Activated naive CD4-positive, alpha-beta T cell treated with anti-CD3 and anti-CD28 coated beads for 36 hours (primary cell): ENCODE measurements at regions not wholly inside any gene's neighbourhood (a gene's known extent, or its start where the extent isn't known, plus 50 kb on each side); places are given as distances from the start of the nearest gene placed in this dataset.

ENCODE experiments used
- CTCF ChIA-PET: fragments of 350-600 bp; sonication (Branson Sonifier 250); formaldehyde crosslinking; loops from one replicate; lab custom pipeline; 2021; ENCODE audit warnings: antibody characterized with exemption; lab: Charles Lee
- DNase-seq: peaks from one replicate; pipeline ENCODE4 v3.0.0-alpha.2; 2020
- H3K27ac Mint-ChIP-seq: one replicate; pipeline ENCODE4 v1.8.0; 2021; ENCODE audit warnings: mild to moderate bottlenecking, mixed read lengths
- H3K27me3 Mint-ChIP-seq: one replicate; pipeline ENCODE4 v1.8.0; 2021; ENCODE audit warnings: low read depth, mixed read lengths
- H3K36me3 Mint-ChIP-seq: one replicate; pipeline ENCODE4 v1.8.0; 2021; ENCODE audit warnings: low read depth, mixed read lengths
- H3K4me1 Mint-ChIP-seq: one replicate; pipeline ENCODE4 v1.8.0; 2021; ENCODE audit warnings: low read depth, mixed read lengths
- H3K4me3 Mint-ChIP-seq: one replicate; pipeline ENCODE4 v1.8.0; 2021; ENCODE audit warnings: mild to moderate bottlenecking, moderate library complexity, mixed read lengths
- H3K9me3 Mint-ChIP-seq: one replicate; pipeline ENCODE4 v1.8.0; 2021; ENCODE audit warnings: mixed read lengths
- intact Hi-C: fragments of 100-400 bp; cut with micrococcal nuclease; formaldehyde crosslinking; loops from one replicate; pipeline ENCODE4 v1.15.1; 2023

- Mint-ChIP-seq H3K27ac (no peak overlapping the region), H3K36me3 (no peaks in the 10 kb centered on the region), H3K9me3 (no peaks in the 10 kb centered on the region), H3K4me1 (no peaks in the 10 kb centered on the region), H3K27me3 (no peaks in the 10 kb centered on the region), H3K4me3 (no peak overlapping the region)
- intact Hi-C loops = no loop called here
- no peak for DNase-seq
- CTCF ChIA-PET = no interaction called here
Measured at GRCh38 chr4:123740236-123740635, 343.6 kb downstream of the SPRY1 start.

DNA sequence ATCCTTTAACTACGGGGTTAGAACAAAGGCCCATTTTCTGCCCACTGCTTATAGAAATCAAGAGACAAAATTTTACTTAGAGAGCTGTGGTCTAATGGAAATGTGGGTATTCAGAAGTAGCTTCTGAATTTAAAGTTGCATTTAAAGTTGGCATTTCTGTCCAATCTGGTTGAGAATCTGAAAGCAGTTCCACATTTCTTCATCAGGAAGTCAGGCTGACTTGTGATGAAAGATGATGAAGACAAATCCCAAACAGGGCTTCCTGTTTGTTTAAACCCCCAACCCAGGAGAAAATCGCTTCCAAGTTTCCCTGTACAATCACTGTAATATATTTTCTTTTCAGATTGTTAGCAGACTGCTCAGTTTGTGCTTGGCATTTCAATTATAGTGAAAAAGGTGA, 345.3 kb downstream of the SPRY1 start:
- Mint-ChIP-seq H3K9me3 (no peaks in the 10 kb centered on the region), H3K27me3 (no peaks in the 10 kb centered on the region), H3K27ac (no peak overlapping the region), H3K4me3 (no peak overlapping the region), H3K36me3 (no peaks in the 10 kb centered on the region), H3K4me1 (no peaks in the 10 kb centered on the region)
- no peak for DNase-seq
- intact Hi-C loops = no loop called here
- CTCF ChIA-PET = no interaction called here

DNA sequence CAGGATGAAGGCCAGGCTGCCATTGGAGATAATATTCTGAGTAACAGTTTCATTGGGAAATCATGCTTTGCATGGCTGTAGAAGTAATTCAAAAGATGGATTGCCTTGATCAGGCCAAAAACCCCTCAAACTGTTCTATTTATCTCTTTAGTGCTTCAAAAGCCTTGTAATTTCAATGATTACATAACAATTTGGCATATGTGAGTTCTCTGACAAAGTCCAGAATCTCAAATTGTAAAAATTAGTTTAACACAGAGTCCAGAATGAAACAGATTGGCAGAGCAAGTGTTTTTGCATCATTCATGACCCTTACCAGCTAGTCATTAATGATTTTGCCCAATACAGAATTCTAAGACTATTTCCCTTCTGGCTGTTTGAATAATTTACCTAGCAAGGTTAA, 347.3 kb downstream of the SPRY1 start:
- no peaks in the 10 kb centered on the region for H3K36me3 Mint-ChIP-seq
- CTCF ChIA-PET = no interaction called here
- no peak overlapping the region for H3K27ac Mint-ChIP-seq
- intact Hi-C loops = no loop called here
- H3K9me3 Mint-ChIP-seq = no peaks in the 10 kb centered on the region
- H3K4me3 Mint-ChIP-seq = no peak overlapping the region
- H3K27me3 Mint-ChIP-seq = peaks cover 8% of the 10 kb centered on the region
- DNase-seq = no peak
- H3K4me1 Mint-ChIP-seq = no peaks in the 10 kb centered on the region

DNA sequence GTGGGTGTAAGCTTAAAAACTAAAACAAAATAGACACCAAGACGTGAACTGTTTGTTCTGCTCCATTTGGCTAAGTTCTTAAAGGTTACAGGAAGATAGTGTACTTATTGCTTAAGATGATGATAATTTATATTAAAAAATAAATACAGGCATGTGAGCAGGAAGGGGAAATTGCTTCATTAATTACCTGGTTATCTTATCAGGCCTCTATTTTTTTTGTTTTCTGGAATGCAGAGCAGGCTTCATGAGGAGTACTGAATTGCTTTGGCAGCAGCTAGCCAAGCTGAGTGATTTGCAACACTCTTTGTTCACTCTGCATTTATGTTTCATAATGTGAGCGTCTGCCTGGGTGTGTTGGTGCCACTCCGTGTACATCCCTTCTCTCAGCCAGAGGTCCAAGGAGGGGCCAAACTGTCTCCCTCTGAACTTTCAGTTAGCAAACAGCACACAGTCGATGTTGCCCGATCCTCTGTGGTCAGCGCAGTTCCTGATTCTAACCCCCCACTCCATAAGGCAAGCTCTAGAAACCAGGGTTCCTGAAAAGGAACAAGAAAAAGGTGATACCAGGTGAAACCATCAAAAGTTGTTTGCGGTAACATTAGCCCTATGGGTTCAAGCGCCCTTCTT, 348.2 kb downstream of the SPRY1 start:
- DNase-seq = no peak
- Mint-ChIP-seq H3K4me1 (no peaks in the 10 kb centered on the region), H3K9me3 (no peaks in the 10 kb centered on the region), H3K4me3 (no peak overlapping the region), H3K27ac (no peak overlapping the region), H3K36me3 (no peaks in the 10 kb centered on the region), H3K27me3 (peaks cover 9% of the 10 kb centered on the region)
- CTCF ChIA-PET = interaction anchor here (0.7 kb wide), 1 partner anchor 16 kb away, joined by 3 read pairs; no protein-coding TSS in a partner anchor
- intact Hi-C loops = no loop called here

- Mint-ChIP-seq H3K36me3 (no peaks in the 10 kb centered on the region), H3K9me3 (no peaks in the 10 kb centered on the region), H3K27me3 (peaks cover 12% of the 10 kb centered on the region), H3K4me1 (no peaks in the 10 kb centered on the region), H3K4me3 (no peak overlapping the region), H3K27ac (no peak overlapping the region)
- CTCF ChIA-PET = no interaction called here
- no peak for DNase-seq
- intact Hi-C loops = no loop called here
Measured at GRCh38 chr4:123747016-123747415, 350.4 kb downstream of the SPRY1 start.

GRCh38 chr4:123748806-123749205, 352.2 kb downstream of the SPRY1 start:
- peaks cover 12% of the 10 kb centered on the region for H3K27me3 Mint-ChIP-seq
- CTCF ChIA-PET = no interaction called here
- no peak overlapping the region for H3K4me3 Mint-ChIP-seq
- no peaks in the 10 kb centered on the region for H3K4me1 Mint-ChIP-seq
- H3K27ac Mint-ChIP-seq = no peak overlapping the region
- no peak for DNase-seq
- H3K36me3 Mint-ChIP-seq = no peaks in the 10 kb centered on the region
- intact Hi-C loops = no loop called here
- no peaks in the 10 kb centered on the region for H3K9me3 Mint-ChIP-seq

GRCh38 chr4:123749383-123749782, 352.8 kb downstream of the SPRY1 start:
- Mint-ChIP-seq H3K4me3 (no peak overlapping the region), H3K27ac (no peak overlapping the region), H3K27me3 (peaks cover 12% of the 10 kb centered on the region), H3K4me1 (no peaks in the 10 kb centered on the region), H3K36me3 (no peaks in the 10 kb centered on the region), H3K9me3 (no peaks in the 10 kb centered on the region)
- no peak for DNase-seq
- CTCF ChIA-PET = no interaction called here
- intact Hi-C loops = no loop called here

- CTCF ChIA-PET = no interaction called here
- no peaks in the 10 kb centered on the region for H3K4me1 Mint-ChIP-seq
- no peaks in the 10 kb centered on the region for H3K36me3 Mint-ChIP-seq
- no peak overlapping the region for H3K4me3 Mint-ChIP-seq
- no peaks in the 10 kb centered on the region for H3K9me3 Mint-ChIP-seq
- intact Hi-C loops = no loop called here
- no peak for DNase-seq
- peaks cover 12% of the 10 kb centered on the region for H3K27me3 Mint-ChIP-seq
- H3K27ac Mint-ChIP-seq = no peak overlapping the region
Measured at GRCh38 chr4:123750044-123750443, 353.4 kb downstream of the SPRY1 start.

DNA sequence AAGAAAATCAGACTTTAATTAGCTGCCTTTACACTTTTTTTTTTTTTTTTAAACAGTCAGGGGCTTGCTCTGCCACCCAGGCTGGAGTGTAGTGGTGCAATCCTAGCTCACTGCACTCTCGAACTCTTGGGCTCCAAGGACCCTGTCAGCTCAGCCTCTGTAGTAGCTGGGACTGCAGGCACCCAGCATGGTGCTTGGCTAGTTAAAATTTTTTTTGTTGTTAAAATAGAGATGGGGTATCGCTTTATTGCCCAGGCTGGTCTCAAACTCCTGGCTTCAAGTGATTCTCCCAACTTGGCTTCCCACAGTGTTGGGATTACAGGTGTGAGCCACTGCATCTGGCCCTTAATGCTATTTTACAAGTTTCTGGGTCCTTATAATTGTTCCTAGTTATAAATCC, 359.1 kb downstream of the SPRY1 start:
- CTCF ChIA-PET = interaction anchor here (0.6 kb wide), 1 partner anchor 122 kb away, joined by 4 read pairs; no protein-coding TSS in a partner anchor
- H3K27ac Mint-ChIP-seq = no peak overlapping the region
- H3K4me3 Mint-ChIP-seq = no peak overlapping the region
- H3K27me3 Mint-ChIP-seq = peaks cover 2% of the 10 kb centered on the region
- intact Hi-C loops = no loop called here
- no peak for DNase-seq
- H3K9me3 Mint-ChIP-seq = no peaks in the 10 kb centered on the region
- no peaks in the 10 kb centered on the region for H3K36me3 Mint-ChIP-seq
- H3K4me1 Mint-ChIP-seq = no peaks in the 10 kb centered on the region

DNA sequence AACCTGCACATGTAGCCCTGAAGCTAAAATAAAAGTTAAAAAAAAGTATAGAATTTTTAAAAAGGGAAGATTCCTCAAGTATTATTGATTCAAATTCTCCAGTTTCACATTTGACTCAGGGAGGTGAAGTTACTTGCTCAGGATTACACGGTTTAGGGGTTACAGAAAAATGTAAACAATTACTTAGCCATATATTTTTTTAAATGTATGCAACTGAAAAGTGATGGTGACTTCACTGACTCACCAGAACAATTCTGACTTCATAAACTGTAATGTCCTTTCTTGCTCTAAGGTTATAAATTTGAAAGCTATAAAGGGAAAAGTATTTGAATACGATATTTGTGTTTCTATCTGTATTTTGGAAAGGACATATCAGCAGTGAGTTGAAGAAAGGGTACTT, 371.2 kb downstream of the SPRY1 start:
- no peaks in the 10 kb centered on the region for H3K9me3 Mint-ChIP-seq
- no peak overlapping the region for H3K4me3 Mint-ChIP-seq
- peaks cover 5% of the 10 kb centered on the region for H3K27me3 Mint-ChIP-seq
- no peaks in the 10 kb centered on the region for H3K36me3 Mint-ChIP-seq
- no peak for DNase-seq
- no peaks in the 10 kb centered on the region for H3K4me1 Mint-ChIP-seq
- intact Hi-C loops = no loop called here
- CTCF ChIA-PET = no interaction called here
- no peak overlapping the region for H3K27ac Mint-ChIP-seq

DNA sequence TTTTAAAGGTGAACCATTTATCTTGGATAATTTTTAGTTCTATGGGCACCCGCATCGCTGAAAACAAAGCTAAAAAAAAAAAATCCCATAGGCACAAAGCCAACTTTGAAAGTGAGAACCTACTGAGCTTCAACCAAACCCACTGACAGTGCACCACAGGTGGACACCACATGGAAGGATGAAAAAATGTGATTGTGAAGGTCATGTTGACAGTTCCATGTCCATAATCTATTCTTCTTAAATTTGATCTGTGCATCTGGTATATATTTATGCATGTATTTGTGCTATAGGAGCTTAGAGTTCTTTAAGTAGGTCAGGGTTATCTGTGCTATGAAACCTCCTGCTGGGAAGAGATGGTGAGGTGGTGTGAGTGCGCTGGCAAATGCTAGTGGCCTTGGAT, 374.3 kb downstream of the SPRY1 start:
- Mint-ChIP-seq H3K27ac (no peak overlapping the region), H3K27me3 (peaks cover 5% of the 10 kb centered on the region), H3K36me3 (no peaks in the 10 kb centered on the region), H3K4me3 (no peak overlapping the region), H3K9me3 (no peaks in the 10 kb centered on the region), H3K4me1 (peaks cover under 1% of the 10 kb centered on the region)
- intact Hi-C loops = loop anchor here (10.0 kb wide), 1 partner anchor 376 kb away; the partner anchor contains the start of gene SPRY1
- no peak for DNase-seq
- CTCF ChIA-PET = no interaction called here

DNA sequence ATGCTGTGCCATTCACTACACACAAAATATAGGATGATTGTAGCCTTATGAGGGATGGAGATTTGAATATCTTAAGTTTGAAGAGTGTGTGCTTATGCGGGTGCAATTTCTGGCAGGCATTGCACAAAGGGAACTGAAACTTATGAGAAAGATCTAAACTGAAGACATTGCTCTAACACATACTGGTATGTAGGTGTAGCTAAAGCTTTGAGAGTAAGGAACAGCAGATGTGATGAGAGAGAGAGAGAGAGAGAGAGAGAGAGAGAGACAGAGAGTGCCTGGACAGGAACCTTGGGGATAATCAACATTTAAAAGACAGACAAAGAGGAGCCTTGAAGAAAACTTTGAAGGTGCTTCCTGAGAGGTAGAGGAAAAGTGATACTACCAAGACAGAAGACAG, 379.7 kb downstream of the SPRY1 start:
- no peak overlapping the region for H3K27ac Mint-ChIP-seq
- no peak overlapping the region for H3K4me3 Mint-ChIP-seq
- peaks cover 5% of the 10 kb centered on the region for H3K9me3 Mint-ChIP-seq
- H3K4me1 Mint-ChIP-seq = peaks cover 6% of the 10 kb centered on the region
- CTCF ChIA-PET = no interaction called here
- intact Hi-C loops = loop anchor here (10.0 kb wide), 1 partner anchor 381 kb away; the partner anchor contains the start of gene SPRY1
- peaks cover 7% of the 10 kb centered on the region for H3K27me3 Mint-ChIP-seq
- H3K36me3 Mint-ChIP-seq = no peaks in the 10 kb centered on the region
- DNase-seq = no peak

DNA sequence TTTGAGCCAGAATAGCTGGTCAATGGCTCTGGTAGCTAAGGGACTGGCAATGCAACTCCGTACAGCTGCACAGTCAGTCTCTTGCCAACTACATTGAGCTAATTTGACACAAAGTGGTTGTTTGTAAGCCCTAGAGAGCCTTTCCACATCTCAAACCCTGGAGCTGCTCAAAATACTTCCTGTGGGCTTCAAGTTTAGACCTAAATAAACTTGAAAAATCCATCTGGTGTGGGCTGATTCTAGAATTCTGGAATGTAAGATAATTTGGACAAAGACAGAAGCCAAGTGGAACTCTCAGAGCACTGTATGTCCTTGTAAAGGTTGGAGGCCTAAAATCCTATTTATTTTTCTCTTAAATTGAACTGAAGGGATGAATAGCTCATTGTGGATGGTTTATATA, 380.8 kb downstream of the SPRY1 start:
- Mint-ChIP-seq H3K27me3 (peaks cover 5% of the 10 kb centered on the region), H3K9me3 (peaks cover 5% of the 10 kb centered on the region), H3K4me1 (peaks cover 6% of the 10 kb centered on the region), H3K4me3 (no peak overlapping the region), H3K36me3 (no peaks in the 10 kb centered on the region), H3K27ac (no peak overlapping the region)
- CTCF ChIA-PET = no interaction called here
- DNase-seq = no peak
- intact Hi-C loops = loop anchor here (10.0 kb wide), 1 partner anchor 383 kb away; the partner anchor contains the start of gene SPRY1
